ENCODE measurements at regions not wholly inside any gene's neighbourhood (a gene's known extent, or its start where the extent isn't known, plus 50 kb on each side); places are given as distances from the start of the nearest gene placed in this dataset.

GRCh38 chrX:10087391-10087790 lies 69.4 kb upstream of the CLCN4 start:
- peaks cover 11% of the 10 kb centered on the region for H3K36me3 ChIP-seq (ENCODE audit: control insufficient read depth, low read depth, low read length)
- H3K9me3 ChIP-seq (ENCODE audit: control insufficient read depth, low read depth, low read length): no peaks in the 10 kb centered on the region
- no peak overlapping the region for H3K4me3 ChIP-seq (ENCODE audit: low read length)
- H3K9ac ChIP-seq (ENCODE audit: low read length): no peak overlapping the region
- H3K4me1 ChIP-seq (ENCODE audit: control insufficient read depth, low read depth, low read length): no peaks in the 10 kb centered on the region
- H3K27ac ChIP-seq (ENCODE audit: low read length): no peak overlapping the region
- H3K27me3 ChIP-seq (ENCODE audit: control insufficient read depth, insufficient read depth, low read length): no peaks in the 10 kb centered on the region

- H3K36me3 ChIP-seq (ENCODE audit: control insufficient read depth, low read depth, low read length): peaks cover 11% of the 10 kb centered on the region
- no peaks in the 10 kb centered on the region for H3K9me3 ChIP-seq (ENCODE audit: control insufficient read depth, low read depth, low read length)
- no peak overlapping the region for H3K4me3 ChIP-seq (ENCODE audit: low read length)
- no peak overlapping the region for H3K27ac ChIP-seq (ENCODE audit: low read length)
- no peaks in the 10 kb centered on the region for H3K4me1 ChIP-seq (ENCODE audit: control insufficient read depth, low read depth, low read length)
- no peak overlapping the region for H3K9ac ChIP-seq (ENCODE audit: low read length)
- H3K27me3 ChIP-seq (ENCODE audit: control insufficient read depth, insufficient read depth, low read length): no peaks in the 10 kb centered on the region
These were observed 67.4 kb upstream of the CLCN4 start for GRCh38 chrX:10089378-10089795.

- Histone ChIP-seq H3K9ac (ENCODE audit: low read length) (no peak overlapping the region), H3K4me3 (ENCODE audit: low read length) (no peak overlapping the region), H3K9me3 (ENCODE audit: control insufficient read depth, low read depth, low read length) (no peaks in the 10 kb centered on the region), H3K27ac (ENCODE audit: low read length) (no peak overlapping the region), H3K36me3 (ENCODE audit: control insufficient read depth, low read depth, low read length) (peaks cover 11% of the 10 kb centered on the region), H3K27me3 (ENCODE audit: control insufficient read depth, insufficient read depth, low read length) (no peaks in the 10 kb centered on the region), H3K4me1 (ENCODE audit: control insufficient read depth, low read depth, low read length) (no peaks in the 10 kb centered on the region)
These were observed 66.5 kb upstream of the CLCN4 start for GRCh38 chrX:10090319-10090718.

- Histone ChIP-seq H3K27me3 (ENCODE audit: control insufficient read depth, insufficient read depth, low read length) (no peaks in the 10 kb centered on the region), H3K4me1 (ENCODE audit: control insufficient read depth, low read depth, low read length) (no peaks in the 10 kb centered on the region), H3K27ac (ENCODE audit: low read length) (no peak overlapping the region), H3K9me3 (ENCODE audit: control insufficient read depth, low read depth, low read length) (no peaks in the 10 kb centered on the region), H3K9ac (ENCODE audit: low read length) (no peak overlapping the region), H3K4me3 (ENCODE audit: low read length) (no peak overlapping the region), H3K36me3 (ENCODE audit: control insufficient read depth, low read depth, low read length) (peaks cover 18% of the 10 kb centered on the region)
These were observed 61.5 kb upstream of the CLCN4 start for GRCh38 chrX:10095246-10095645.

- H3K27ac ChIP-seq (ENCODE audit: low read length): no peak overlapping the region
- H3K36me3 ChIP-seq (ENCODE audit: control insufficient read depth, low read depth, low read length): peaks cover 18% of the 10 kb centered on the region
- H3K27me3 ChIP-seq (ENCODE audit: control insufficient read depth, insufficient read depth, low read length): no peaks in the 10 kb centered on the region
- H3K4me3 ChIP-seq (ENCODE audit: low read length): no peak overlapping the region
- no peaks in the 10 kb centered on the region for H3K4me1 ChIP-seq (ENCODE audit: control insufficient read depth, low read depth, low read length)
- no peak overlapping the region for H3K9ac ChIP-seq (ENCODE audit: low read length)
- no peaks in the 10 kb centered on the region for H3K9me3 ChIP-seq (ENCODE audit: control insufficient read depth, low read depth, low read length)
These were observed 60.9 kb upstream of the CLCN4 start for GRCh38 chrX:10095698-10096432.

- Histone ChIP-seq H3K4me3 (ENCODE audit: low read length) (no peak overlapping the region), H3K36me3 (ENCODE audit: control insufficient read depth, low read depth, low read length) (peaks cover 7% of the 10 kb centered on the region), H3K27me3 (ENCODE audit: control insufficient read depth, insufficient read depth, low read length) (no peaks in the 10 kb centered on the region), H3K9me3 (ENCODE audit: control insufficient read depth, low read depth, low read length) (no peaks in the 10 kb centered on the region), H3K9ac (ENCODE audit: low read length) (no peak overlapping the region), H3K4me1 (ENCODE audit: control insufficient read depth, low read depth, low read length) (no peaks in the 10 kb centered on the region), H3K27ac (ENCODE audit: low read length) (no peak overlapping the region)
These were observed 58.5 kb upstream of the CLCN4 start for GRCh38 chrX:10098270-10098713.

GRCh38 chrX:10099411-10099810 lies 57.4 kb upstream of the CLCN4 start:
- Histone ChIP-seq H3K9ac (ENCODE audit: low read length) (no peak overlapping the region), H3K27me3 (ENCODE audit: control insufficient read depth, insufficient read depth, low read length) (no peaks in the 10 kb centered on the region), H3K27ac (ENCODE audit: low read length) (no peak overlapping the region), H3K9me3 (ENCODE audit: control insufficient read depth, low read depth, low read length) (no peaks in the 10 kb centered on the region), H3K4me1 (ENCODE audit: control insufficient read depth, low read depth, low read length) (no peaks in the 10 kb centered on the region), H3K4me3 (ENCODE audit: low read length) (no peak overlapping the region), H3K36me3 (ENCODE audit: control insufficient read depth, low read depth, low read length) (peaks cover 7% of the 10 kb centered on the region)

- H3K36me3 ChIP-seq (ENCODE audit: control insufficient read depth, low read depth, low read length): no peaks in the 10 kb centered on the region
- H3K9ac ChIP-seq (ENCODE audit: low read length): no peak overlapping the region
- no peaks in the 10 kb centered on the region for H3K27me3 ChIP-seq (ENCODE audit: control insufficient read depth, insufficient read depth, low read length)
- no peaks in the 10 kb centered on the region for H3K4me1 ChIP-seq (ENCODE audit: control insufficient read depth, low read depth, low read length)
- no peak overlapping the region for H3K27ac ChIP-seq (ENCODE audit: low read length)
- no peaks in the 10 kb centered on the region for H3K9me3 ChIP-seq (ENCODE audit: control insufficient read depth, low read depth, low read length)
- no peak overlapping the region for H3K4me3 ChIP-seq (ENCODE audit: low read length)
These were observed 55.5 kb upstream of the CLCN4 start for GRCh38 chrX:10101269-10101668.

GRCh38 chrX:10102046-10102704 lies 54.6 kb upstream of the CLCN4 start:
- Histone ChIP-seq H3K9me3 (ENCODE audit: control insufficient read depth, low read depth, low read length) (no peaks in the 10 kb centered on the region), H3K27ac (ENCODE audit: low read length) (no peak overlapping the region), H3K4me1 (ENCODE audit: control insufficient read depth, low read depth, low read length) (no peaks in the 10 kb centered on the region), H3K9ac (ENCODE audit: low read length) (no peak overlapping the region), H3K36me3 (ENCODE audit: control insufficient read depth, low read depth, low read length) (no peaks in the 10 kb centered on the region), H3K27me3 (ENCODE audit: control insufficient read depth, insufficient read depth, low read length) (no peaks in the 10 kb centered on the region), H3K4me3 (ENCODE audit: low read length) (no peak overlapping the region)

GRCh38 chrX:10103023-10103422 lies 53.8 kb upstream of the CLCN4 start:
- Histone ChIP-seq H3K9me3 (ENCODE audit: control insufficient read depth, low read depth, low read length) (no peaks in the 10 kb centered on the region), H3K4me1 (ENCODE audit: control insufficient read depth, low read depth, low read length) (no peaks in the 10 kb centered on the region), H3K9ac (ENCODE audit: low read length) (no peak overlapping the region), H3K27ac (ENCODE audit: low read length) (no peak overlapping the region), H3K4me3 (ENCODE audit: low read length) (no peak overlapping the region), H3K27me3 (ENCODE audit: control insufficient read depth, insufficient read depth, low read length) (no peaks in the 10 kb centered on the region), H3K36me3 (ENCODE audit: control insufficient read depth, low read depth, low read length) (no peaks in the 10 kb centered on the region)

- Histone ChIP-seq H3K27me3 (ENCODE audit: control insufficient read depth, insufficient read depth, low read length) (no peaks in the 10 kb centered on the region), H3K4me1 (ENCODE audit: control insufficient read depth, low read depth, low read length) (no peaks in the 10 kb centered on the region), H3K27ac (ENCODE audit: low read length) (no peak overlapping the region), H3K4me3 (ENCODE audit: low read length) (no peak overlapping the region), H3K36me3 (ENCODE audit: control insufficient read depth, low read depth, low read length) (no peaks in the 10 kb centered on the region), H3K9me3 (ENCODE audit: control insufficient read depth, low read depth, low read length) (no peaks in the 10 kb centered on the region), H3K9ac (ENCODE audit: low read length) (no peak overlapping the region)
These were observed 51.7 kb upstream of the CLCN4 start for GRCh38 chrX:10104958-10105658.

All from iPS-18a (cell line).